DND-41 (cell line): ENCODE measurements at regions not wholly inside any gene's neighbourhood (a gene's known extent, or its start where the extent isn't known, plus 50 kb on each side); places are given as distances from the start of the nearest gene placed in this dataset.

Experiments used
- ATAC-seq: fragments of 200-7000 bp; cut with Tn5 transposase; 3 replicates; pipeline ENCODE4 v1.9.1; 2021; ENCODE audit warnings: low read depth; ENCODE audit not compliant: insufficient read depth
- DNase-seq: peaks from one replicate; pipeline ENCODE4 v3.0.0-alpha.2; 2020
- H2AFZ ChIP-seq: 2 replicates; pipeline ENCODE4 v1.6.0; 2012; ENCODE audit warnings: low read depth, low read length
- H3K27ac ChIP-seq: 2 replicates; pipeline ENCODE4 v1.5.1; 2012; ENCODE audit warnings: low read length, inconsistent platforms
- H3K27me3 ChIP-seq: fragments of 200-600 bp; sonication (generic); 2 replicates; pipeline ENCODE4 v1.6.0; 2012; ENCODE audit warnings: low read length, mild to moderate bottlenecking, inconsistent platforms; ENCODE audit not compliant: insufficient read depth, poor library complexity
- H3K36me3 ChIP-seq: 2 replicates; pipeline ENCODE4 v1.5.1; 2012; ENCODE audit warnings: low read length, inconsistent platforms; ENCODE audit not compliant: insufficient read depth
- H3K4me1 ChIP-seq: 2 replicates; pipeline ENCODE4 v1.5.1; 2012; ENCODE audit warnings: mild to moderate bottlenecking, low read length; ENCODE audit not compliant: insufficient read depth
- H3K4me2 ChIP-seq: 2 replicates; pipeline ENCODE4 v1.6.0; 2012; ENCODE audit warnings: mild to moderate bottlenecking, moderate library complexity, low read length, inconsistent platforms; ENCODE audit not compliant: insufficient read depth
- H3K4me3 ChIP-seq, 2 experiments: fragments of 200-600 bp in 1 of 2; shearing (Covaris generic) in 1 of 2; 2 replicates each; pipeline ENCODE4 v1.5.1; 2012 to 2016; ENCODE audit warnings: inconsistent platforms in 2 of 2, low read length in 2 of 2, mild to moderate bottlenecking in 2 of 2, low read depth in 1 of 2, moderate library complexity in 1 of 2
- H3K79me2 ChIP-seq: 2 replicates; pipeline ENCODE4 v1.6.0; 2012; ENCODE audit warnings: low read length, inconsistent platforms; ENCODE audit not compliant: insufficient read depth
- H3K9ac ChIP-seq: 2 replicates; pipeline ENCODE4 v1.6.0; 2012; ENCODE audit warnings: low read depth, mild to moderate bottlenecking, inconsistent platforms, low read length, moderate library complexity
- H3K9me3 ChIP-seq: 2 replicates; pipeline ENCODE4 v1.5.1; 2012; ENCODE audit warnings: low read length, moderate library complexity, mild to moderate bottlenecking, inconsistent platforms; ENCODE audit not compliant: insufficient read depth, severe bottlenecking
- H4K20me1 ChIP-seq: 2 replicates; pipeline ENCODE4 v1.6.0; 2012; ENCODE audit warnings: low read length; ENCODE audit not compliant: insufficient read depth
- CTCF ChIP-seq: IDR thresholded peaks from 2 replicates; pipeline ENCODE4 v1.5.1; 2012; ENCODE audit warnings: borderline replicate concordance, low read length, moderate library complexity, mild to moderate bottlenecking; ENCODE audit not compliant: poor library complexity, severe bottlenecking; ENCODE audit errors: extremely low read depth
- EZH2 ChIP-seq: IDR thresholded peaks from 3 replicates; pipeline ENCODE4 v1.6.1; 2012; ENCODE audit warnings: borderline replicate concordance, low read depth, mild to moderate bottlenecking, moderate library complexity, low read length, inconsistent platforms; ENCODE audit not compliant: severe bottlenecking

- Histone ChIP-seq H3K9me3 (no peaks in the 10 kb centered on the region), H3K9ac (no peak overlapping the region), H3K4me1 (no peaks in the 10 kb centered on the region), H2AFZ (no peak overlapping the region), H3K4me2 (no peak overlapping the region), H3K4me3 (no peak overlapping the region), H4K20me1 (no peaks in the 10 kb centered on the region), H3K79me2 (no peaks in the 10 kb centered on the region), H3K27ac (no peak overlapping the region), H3K36me3 (no peaks in the 10 kb centered on the region), H3K27me3 (peaks cover 3% of the 10 kb centered on the region)
- TF ChIP-seq CTCF (no peak), EZH2 (no peak)
- DNase-seq (no peak), ATAC-seq (no peak)
These were observed 231.3 kb upstream of the CELF2 start for GRCh38 chr10:10786109-10787090.

- no peak overlapping the region for H3K9ac ChIP-seq
- no peak for DNase-seq
- no peak overlapping the region for H2AFZ ChIP-seq
- H3K4me1 ChIP-seq, result no peaks in the 10 kb centered on the region
- no peak for ATAC-seq
- no peak overlapping the region for H3K4me2 ChIP-seq
- H3K27ac ChIP-seq, result no peak overlapping the region
- H4K20me1 ChIP-seq, result no peaks in the 10 kb centered on the region
- no peak for TF ChIP-seq EZH2
- no peak for TF ChIP-seq CTCF
- H3K79me2 ChIP-seq, result no peaks in the 10 kb centered on the region
- H3K36me3 ChIP-seq, result no peaks in the 10 kb centered on the region
- no peak overlapping the region for H3K4me3 ChIP-seq
- no peaks in the 10 kb centered on the region for H3K9me3 ChIP-seq
- H3K27me3 ChIP-seq, result peaks cover 3% of the 10 kb centered on the region
These were observed 230.1 kb upstream of the CELF2 start for GRCh38 chr10:10787586-10787985.

GRCh38 chr10:10788761-10789160 is 228.9 kb upstream of the CELF2 start:
- ATAC-seq, result no peak
- H2AFZ ChIP-seq, result no peak overlapping the region
- no peak for TF ChIP-seq CTCF
- TF ChIP-seq EZH2, result no peak

More at GRCh38 chr10:10788761-10789160, 228.9 kb upstream of the CELF2 start:
- Histone ChIP-seq H3K27me3 (peaks cover 6% of the 10 kb centered on the region), H3K4me2 (no peak overlapping the region), H3K4me3 (no peak overlapping the region), H3K9me3 (no peaks in the 10 kb centered on the region), H3K79me2 (no peaks in the 10 kb centered on the region), H3K9ac (no peak overlapping the region), H3K4me1 (no peaks in the 10 kb centered on the region), H3K36me3 (no peaks in the 10 kb centered on the region), H3K27ac (no peak overlapping the region), H4K20me1 (no peaks in the 10 kb centered on the region)
- DNase-seq, result no peak
